SK-N-SH (cell line): ENCODE measurements at regions not wholly inside any gene's neighbourhood (a gene's known extent, or its start where the extent isn't known, plus 50 kb on each side); places are given as distances from the start of the nearest gene placed in this dataset.

Source experiments
- CTCF ChIA-PET: fragments of 300-600, 350-600 bp; formaldehyde crosslinking; extraction: SDS; loops from one replicate; lab custom pipeline; 2021; lab: Yijun Ruan, JAX
- POLR2A ChIA-PET: fragments of 350-600 bp; sonication (Branson Sonifier 250); formaldehyde crosslinking; extraction: SDS; loops from one replicate; lab custom pipeline; 2020; ENCODE audit warnings: antibody characterized with exemption, inconsistent platforms; lab: Yijun Ruan, JAX
- DNase-seq: peaks from one replicate; pipeline ENCODE4 v3.0.0; 2012
- H2AFZ ChIP-seq: fragments of 200-600 bp; sonication (generic); 2 replicates; pipeline ENCODE4 v1.8.1; 2016; ENCODE audit warnings: antibody characterized with exemption, mild to moderate bottlenecking, low read depth
- H3F3A ChIP-seq: fragments of 200-600 bp; sonication (generic); replicated peaks from 2 replicates; pipeline ENCODE3; 2016; ENCODE audit warnings: antibody characterized with exemption, mild to moderate bottlenecking; ENCODE audit not compliant: insufficient read depth
- H3K27ac ChIP-seq, 2 experiments: fragments of 200-500 bp in 1 of 2; fragments of 200-600 bp in 1 of 2; sonication (Bioruptor generic) in 1 of 2; sonication (generic), shearing (Covaris generic) in 1 of 2; 2 replicates each; pipeline versions ENCODE4 v1.5.1 to v1.6.1; 2014 to 2016; ENCODE audit warnings: low read depth in 2 of 2, inconsistent platforms in 1 of 2, low read length in 1 of 2, mild to moderate bottlenecking in 1 of 2, mixed read lengths in 1 of 2
- H3K27me3 ChIP-seq: fragments of 200-600 bp; sonication (generic), shearing (Covaris generic); 2 replicates; pipeline ENCODE4 v1.6.1; 2016; ENCODE audit warnings: mixed run types; ENCODE audit not compliant: insufficient read depth
- H3K36me3 ChIP-seq, 2 experiments: fragments of 200-500 bp in 1 of 2; fragments of 200-600 bp in 1 of 2; sonication (Bioruptor generic) in 1 of 2; sonication (generic) in 1 of 2; replicated peaks in 1 of 2; 2 replicates each; pipeline versions ENCODE3 to v1.5.1; 2014 to 2016; ENCODE audit warnings: low read length in 1 of 2, mild to moderate bottlenecking in 1 of 2; ENCODE audit not compliant: insufficient read depth in 2 of 2, control insufficient read depth in 1 of 2
- H3K4me1 ChIP-seq, 2 experiments: fragments of 200-500 bp in 1 of 2; fragments of 200-600 bp in 1 of 2; sonication (Bioruptor generic) in 1 of 2; sonication (generic), shearing (Covaris generic) in 1 of 2; 2 replicates each; pipeline versions ENCODE4 v1.5.1 to v1.6.1; 2014 to 2016; ENCODE audit warnings: low read depth in 1 of 2, low read length in 1 of 2, mixed run types in 1 of 2; ENCODE audit not compliant: insufficient read depth in 2 of 2, control insufficient read depth in 1 of 2
- H3K4me2 ChIP-seq: fragments of 200-600 bp; sonication (generic), shearing (Covaris generic); 2 replicates; pipeline ENCODE4 v1.6.1; 2017; ENCODE audit warnings: mixed run types
- H3K4me3 ChIP-seq, 2 experiments: fragments of 200-500 bp in 1 of 2; fragments of 200-600 bp in 1 of 2; sonication (Bioruptor generic) in 1 of 2; sonication (generic), shearing (Covaris generic) in 1 of 2; 2 replicates each; pipeline versions ENCODE4 v1.5.1 to v1.8.1; 2014 to 2016; ENCODE audit warnings: low read depth in 2 of 2, inconsistent platforms in 1 of 2, low read length in 1 of 2, mild to moderate bottlenecking in 1 of 2, mixed read lengths in 1 of 2, moderate library complexity in 1 of 2
- H3K79me2 ChIP-seq: fragments of 200-600 bp; sonication (generic); 2 replicates; pipeline ENCODE4 v1.8.1; 2017; ENCODE audit warnings: mild to moderate bottlenecking; ENCODE audit not compliant: insufficient read depth
- H3K9ac ChIP-seq: fragments of 200-600 bp; sonication (generic); 2 replicates; pipeline ENCODE4 v1.6.1; 2017; ENCODE audit warnings: mixed run types
- H3K9me2 ChIP-seq: fragments of 200-600 bp; sonication (generic); 2 replicates; pipeline ENCODE4 v1.6.1; 2017; ENCODE audit warnings: mixed run types
- H3K9me3 ChIP-seq: fragments of 200-600 bp; sonication (generic); 2 replicates; pipeline ENCODE4 v1.6.1; 2017; ENCODE audit warnings: mixed run types, mild to moderate bottlenecking, moderate library complexity
- H4K20me1 ChIP-seq: fragments of 200-600 bp; sonication (generic); 2 replicates; pipeline ENCODE4 v1.6.1; 2017; ENCODE audit warnings: mild to moderate bottlenecking, mixed run types; ENCODE audit not compliant: insufficient read depth
- CHD2 ChIP-seq: fragments of 150-350 bp; IDR thresholded peaks from 2 replicates; pipeline ENCODE4 v1.6.1; 2018; ENCODE audit warnings: low read length; ENCODE audit not compliant: partially characterized antibody
- CTCF ChIP-seq: fragments of 200-600 bp; sonication (generic); IDR thresholded peaks from 2 replicates; pipeline ENCODE4 v1.6.1; 2017; ENCODE audit warnings: antibody characterized with exemption, mild to moderate bottlenecking, moderate library complexity
- ELF1 ChIP-seq: IDR thresholded peaks from 2 replicates; pipeline ENCODE4 v1.4.0; 2012
- FOXM1 ChIP-seq: IDR thresholded peaks from 2 replicates; pipeline ENCODE4 v1.4.0; 2012; ENCODE audit warnings: low read depth, mild to moderate bottlenecking
- GATA2 ChIP-seq: sonication (generic); formaldehyde crosslinking; IDR thresholded peaks from 2 replicates; pipeline ENCODE4 v1.5.0; 2020; ENCODE audit warnings: mild to moderate bottlenecking, missing genetic modification reagents
- JUND ChIP-seq: IDR thresholded peaks from 2 replicates; pipeline ENCODE4 v1.4.0; 2012
- MEF2A ChIP-seq: IDR thresholded peaks from 2 replicates; pipeline ENCODE4 v1.4.0; 2012; ENCODE audit warnings: low read depth, borderline replicate concordance
- NRF1 ChIP-seq: IDR thresholded peaks from 2 replicates; pipeline ENCODE4 v1.6.1; 2012; ENCODE audit warnings: low read depth, mild to moderate bottlenecking, low read length
- RFX5 ChIP-seq: IDR thresholded peaks from 2 replicates; pipeline ENCODE4 v1.6.1; 2012; ENCODE audit warnings: mild to moderate bottlenecking, improper control_type of control experiment, low read length
- RXRA ChIP-seq: IDR thresholded peaks from 2 replicates; pipeline ENCODE4 v1.4.0; 2012; ENCODE audit warnings: low read depth, mild to moderate bottlenecking, borderline replicate concordance
- SIN3A ChIP-seq: IDR thresholded peaks from 2 replicates; pipeline ENCODE4 v1.6.1; 2012; ENCODE audit warnings: low read depth, mild to moderate bottlenecking, low read length, moderate library complexity, borderline replicate concordance
- SMC3 ChIP-seq: IDR thresholded peaks from 2 replicates; pipeline ENCODE4 v1.6.1; 2012; ENCODE audit warnings: low read depth, low read length, improper control_type of control experiment
- TCF12 ChIP-seq: IDR thresholded peaks from 2 replicates; pipeline ENCODE4 v1.4.0; 2012
- TEAD4 ChIP-seq: IDR thresholded peaks from 2 replicates; pipeline ENCODE4 v1.4.0; 2012; ENCODE audit warnings: mild to moderate bottlenecking, borderline replicate concordance; ENCODE audit not compliant: insufficient read depth
- YY1 ChIP-seq: IDR thresholded peaks from 2 replicates; pipeline ENCODE4 v1.4.0; 2012; ENCODE audit warnings: low read depth, mild to moderate bottlenecking
- WGBS: methylation state at CpG from one replicate; pipeline ENCODE4 v1.1.6; 2017; ENCODE audit warnings: low lambda C conversion rate; 5-methylcytosine and 5-hydroxymethylcytosine counted together
- TF ChIP-seq, protein P1 (sequence below): IDR thresholded peaks from 2 replicates; pipeline ENCODE4; 2012
- TF ChIP-seq, protein P2 (sequence below): IDR thresholded peaks from 2 replicates; pipeline ENCODE4 v1.6.1; 2012; ENCODE audit warnings: mild to moderate bottlenecking, low read depth, low read length, moderate library complexity
- TF ChIP-seq, protein P3 (sequence below): IDR thresholded peaks from 2 replicates; pipeline ENCODE4 v1.4.0; 2012; ENCODE audit warnings: low read depth
- TF ChIP-seq, protein P4 (sequence below): IDR thresholded peaks from 2 replicates; pipeline ENCODE4 v1.4.0; 2012; ENCODE audit warnings: low read depth, borderline replicate concordance

- ChIA-PET POLR2A (no interaction called here), CTCF (interaction anchor here (2.7 kb wide), 1 partner anchor 11 kb away, joined by 6 read pairs; no protein-coding TSS in a partner anchor)
- H3K4me3 ChIP-seq, result no peak overlapping the region
- DNase-seq, result no peak
- no peaks in the 10 kb centered on the region for H3F3A ChIP-seq
- H3K79me2 ChIP-seq, result no peaks in the 10 kb centered on the region
- H3K4me1 ChIP-seq, result no peaks in the 10 kb centered on the region
- 9% methylated on average over 6 of the region's 6 CpGs for WGBS
- no peak overlapping the region for H3K4me2 ChIP-seq
- H3K9me3 ChIP-seq, result no peaks in the 10 kb centered on the region
- no peak overlapping the region for H2AFZ ChIP-seq
- no peak overlapping the region for H3K9ac ChIP-seq
- no peaks in the 10 kb centered on the region for H3K9me2 ChIP-seq
- TF ChIP-seq GATA2 (CRISPR knock-in tag), result no peak
- TF ChIP-seq, protein P1, sequence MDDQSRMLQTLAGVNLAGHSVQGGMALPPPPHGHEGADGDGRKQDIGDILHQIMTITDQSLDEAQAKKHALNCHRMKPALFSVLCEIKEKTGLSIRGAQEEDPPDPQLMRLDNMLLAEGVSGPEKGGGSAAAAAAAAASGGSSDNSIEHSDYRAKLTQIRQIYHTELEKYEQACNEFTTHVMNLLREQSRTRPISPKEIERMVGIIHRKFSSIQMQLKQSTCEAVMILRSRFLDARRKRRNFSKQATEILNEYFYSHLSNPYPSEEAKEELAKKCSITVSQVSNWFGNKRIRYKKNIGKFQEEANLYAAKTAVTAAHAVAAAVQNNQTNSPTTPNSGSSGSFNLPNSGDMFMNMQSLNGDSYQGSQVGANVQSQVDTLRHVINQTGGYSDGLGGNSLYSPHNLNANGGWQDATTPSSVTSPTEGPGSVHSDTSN, result no peak
- TF ChIP-seq, protein P2, sequence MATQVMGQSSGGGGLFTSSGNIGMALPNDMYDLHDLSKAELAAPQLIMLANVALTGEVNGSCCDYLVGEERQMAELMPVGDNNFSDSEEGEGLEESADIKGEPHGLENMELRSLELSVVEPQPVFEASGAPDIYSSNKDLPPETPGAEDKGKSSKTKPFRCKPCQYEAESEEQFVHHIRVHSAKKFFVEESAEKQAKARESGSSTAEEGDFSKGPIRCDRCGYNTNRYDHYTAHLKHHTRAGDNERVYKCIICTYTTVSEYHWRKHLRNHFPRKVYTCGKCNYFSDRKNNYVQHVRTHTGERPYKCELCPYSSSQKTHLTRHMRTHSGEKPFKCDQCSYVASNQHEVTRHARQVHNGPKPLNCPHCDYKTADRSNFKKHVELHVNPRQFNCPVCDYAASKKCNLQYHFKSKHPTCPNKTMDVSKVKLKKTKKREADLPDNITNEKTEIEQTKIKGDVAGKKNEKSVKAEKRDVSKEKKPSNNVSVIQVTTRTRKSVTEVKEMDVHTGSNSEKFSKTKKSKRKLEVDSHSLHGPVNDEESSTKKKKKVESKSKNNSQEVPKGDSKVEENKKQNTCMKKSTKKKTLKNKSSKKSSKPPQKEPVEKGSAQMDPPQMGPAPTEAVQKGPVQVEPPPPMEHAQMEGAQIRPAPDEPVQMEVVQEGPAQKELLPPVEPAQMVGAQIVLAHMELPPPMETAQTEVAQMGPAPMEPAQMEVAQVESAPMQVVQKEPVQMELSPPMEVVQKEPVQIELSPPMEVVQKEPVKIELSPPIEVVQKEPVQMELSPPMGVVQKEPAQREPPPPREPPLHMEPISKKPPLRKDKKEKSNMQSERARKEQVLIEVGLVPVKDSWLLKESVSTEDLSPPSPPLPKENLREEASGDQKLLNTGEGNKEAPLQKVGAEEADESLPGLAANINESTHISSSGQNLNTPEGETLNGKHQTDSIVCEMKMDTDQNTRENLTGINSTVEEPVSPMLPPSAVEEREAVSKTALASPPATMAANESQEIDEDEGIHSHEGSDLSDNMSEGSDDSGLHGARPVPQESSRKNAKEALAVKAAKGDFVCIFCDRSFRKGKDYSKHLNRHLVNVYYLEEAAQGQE, result no peak
- no peak for TF ChIP-seq SMC3
- TF ChIP-seq CHD2, result no peak
- no peak for TF ChIP-seq RFX5
- TF ChIP-seq MEF2A, result no peak
- TF ChIP-seq, protein P3, sequence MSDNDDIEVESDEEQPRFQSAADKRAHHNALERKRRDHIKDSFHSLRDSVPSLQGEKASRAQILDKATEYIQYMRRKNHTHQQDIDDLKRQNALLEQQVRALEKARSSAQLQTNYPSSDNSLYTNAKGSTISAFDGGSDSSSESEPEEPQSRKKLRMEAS, result no peak
- no peak for TF ChIP-seq FOXM1
- TF ChIP-seq JUND, result no peak
- no peaks in the 10 kb centered on the region for H3K36me3 ChIP-seq
- no peaks in the 10 kb centered on the region; the same call in 1 of the 2 replicates for H3K27me3 ChIP-seq
- H3K27ac ChIP-seq, result no peak overlapping the region
- H4K20me1 ChIP-seq, result no peaks in the 10 kb centered on the region
These were observed 105.0 kb downstream of the ACTL7B start for GRCh38 chr9:108750661-108751215.

DNA sequence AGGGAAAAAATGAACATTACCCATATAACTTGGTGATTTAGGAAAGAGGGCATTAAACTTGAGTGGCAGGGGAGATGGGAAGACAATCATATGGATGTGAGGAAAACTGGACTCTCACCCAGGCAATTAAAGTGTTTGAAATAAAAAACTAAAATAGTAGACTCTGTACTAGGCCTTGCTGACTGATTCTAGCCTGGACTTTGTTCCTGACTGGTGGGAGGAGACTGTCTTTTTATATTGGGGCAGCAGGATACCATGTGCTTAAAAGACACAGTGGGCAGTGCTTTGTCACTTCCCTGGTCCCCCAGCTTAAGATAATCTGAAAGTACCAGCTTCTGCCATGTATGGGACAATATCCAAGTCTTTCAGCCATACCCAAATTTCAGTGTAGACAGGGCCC is 107.0 kb downstream of the ACTL7B start:
- CTCF ChIA-PET, result no interaction called here
- TF ChIP-seq JUND, result no peak
- no peak for TF ChIP-seq RXRA
- TF ChIP-seq NRF1, result no peak
- TF ChIP-seq SIN3A, result no peak
- no peak for TF ChIP-seq YY1
- no peak for TF ChIP-seq ELF1
- TF ChIP-seq, protein P1, result no peak
- TF ChIP-seq CTCF, result no peak
- no peak for TF ChIP-seq TCF12
- no peak for TF ChIP-seq TEAD4
- TF ChIP-seq, protein P4, sequence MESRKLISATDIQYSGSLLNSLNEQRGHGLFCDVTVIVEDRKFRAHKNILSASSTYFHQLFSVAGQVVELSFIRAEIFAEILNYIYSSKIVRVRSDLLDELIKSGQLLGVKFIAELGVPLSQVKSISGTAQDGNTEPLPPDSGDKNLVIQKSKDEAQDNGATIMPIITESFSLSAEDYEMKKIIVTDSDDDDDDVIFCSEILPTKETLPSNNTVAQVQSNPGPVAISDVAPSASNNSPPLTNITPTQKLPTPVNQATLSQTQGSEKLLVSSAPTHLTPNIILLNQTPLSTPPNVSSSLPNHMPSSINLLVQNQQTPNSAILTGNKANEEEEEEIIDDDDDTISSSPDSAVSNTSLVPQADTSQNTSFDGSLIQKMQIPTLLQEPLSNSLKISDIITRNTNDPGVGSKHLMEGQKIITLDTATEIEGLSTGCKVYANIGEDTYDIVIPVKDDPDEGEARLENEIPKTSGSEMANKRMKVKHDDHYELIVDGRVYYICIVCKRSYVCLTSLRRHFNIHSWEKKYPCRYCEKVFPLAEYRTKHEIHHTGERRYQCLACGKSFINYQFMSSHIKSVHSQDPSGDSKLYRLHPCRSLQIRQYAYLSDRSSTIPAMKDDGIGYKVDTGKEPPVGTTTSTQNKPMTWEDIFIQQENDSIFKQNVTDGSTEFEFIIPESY, result no peak

More for the DNA sequence above, 107.0 kb downstream of the ACTL7B start:
- no peak overlapping the region for H3K9ac ChIP-seq
- H3K9me3 ChIP-seq, result no peaks in the 10 kb centered on the region
- no peak overlapping the region for H3K27ac ChIP-seq
- H3K36me3 ChIP-seq, result no peaks in the 10 kb centered on the region
- H3F3A ChIP-seq, result no peaks in the 10 kb centered on the region
- no peak overlapping the region for H2AFZ ChIP-seq
- POLR2A ChIA-PET, result no interaction called here
- no peaks in the 10 kb centered on the region for H3K4me1 ChIP-seq
- no peaks in the 10 kb centered on the region for H3K9me2 ChIP-seq
- H4K20me1 ChIP-seq, result no peaks in the 10 kb centered on the region
- H3K27me3 ChIP-seq, result peaks cover 6% of the 10 kb centered on the region; the same call in 1 of the 2 replicates
- no peak overlapping the region for H3K4me2 ChIP-seq
- no peak overlapping the region for H3K4me3 ChIP-seq
- no peaks in the 10 kb centered on the region for H3K79me2 ChIP-seq
- DNase-seq, result no peak
